Liver (tissue), 8 donors: ENCODE measurements at regions not wholly inside any gene's neighbourhood (a gene's known extent, or its start where the extent isn't known, plus 50 kb on each side); places are given as distances from the start of the nearest gene placed in this dataset.

ENCODE experiments used
- DNase-seq: peaks from one replicate; pipeline ENCODE4 v3.0.0-alpha.2; 2017; ENCODE audit warnings: low spot score
- H3K27ac ChIP-seq, 2 donors: one replicate each; pipeline ENCODE4 v1.7.0; 2013; ENCODE audit warnings: inconsistent platforms in 2 of 2, low read length in 2 of 2, control low read depth in 1 of 2, low read depth in 1 of 2, mild to moderate bottlenecking in 1 of 2
- H3K27me3 ChIP-seq, 4 donors: one replicate each; pipeline versions ENCODE4 v1.6.1 to v1.7.0; 2013; ENCODE audit warnings: low read length in 3 of 4, inconsistent platforms in 1 of 4, mild to moderate bottlenecking in 1 of 4, moderate library complexity in 1 of 4; ENCODE audit not compliant: control insufficient read depth in 4 of 4, insufficient read depth in 4 of 4
- H3K36me3 ChIP-seq, 4 donors: one replicate each; pipeline versions ENCODE4 v1.6.1 to v1.7.0; 2013; ENCODE audit warnings: low read length in 3 of 4, mild to moderate bottlenecking in 3 of 4, low read depth in 1 of 4, moderate library complexity in 1 of 4; ENCODE audit not compliant: control insufficient read depth in 4 of 4, insufficient read depth in 3 of 4
- H3K4me1 ChIP-seq, 4 donors: one replicate each; pipeline versions ENCODE4 v1.6.1 to v1.7.0; 2013; ENCODE audit warnings: low read length in 3 of 4, mild to moderate bottlenecking in 3 of 4, moderate library complexity in 1 of 4; ENCODE audit not compliant: control insufficient read depth in 4 of 4, insufficient read depth in 4 of 4
- H3K4me3 ChIP-seq, 3 donors: one replicate each; pipeline versions ENCODE4 v1.6.1 to v1.7.0; 2013; ENCODE audit warnings: low read length in 3 of 3, control low read depth in 1 of 3, low read depth in 1 of 3, mild to moderate bottlenecking in 1 of 3
- H3K9ac ChIP-seq, 2 donors: one replicate each; pipeline ENCODE4 v1.7.0; 2013; ENCODE audit warnings: low read length in 2 of 2, mild to moderate bottlenecking in 2 of 2, moderate library complexity in 2 of 2, control low read depth in 1 of 2, low read depth in 1 of 2
- H3K9me3 ChIP-seq, 4 donors: one replicate each; pipeline versions ENCODE4 v1.6.1 to v1.7.0; 2013; ENCODE audit warnings: low read length in 3 of 4; ENCODE audit not compliant: control insufficient read depth in 4 of 4
- CTCF ChIP-seq: fragments of 150-350 bp; IDR thresholded peaks from 2 replicates; pipeline ENCODE4 v1.5.1; 2017; ENCODE audit warnings: improper control_type of control experiment, low read depth, low read length; ENCODE audit not compliant: missing input control
- EGR1 ChIP-seq, 2 donors: IDR thresholded peaks; 2 replicates each; pipeline ENCODE4 v1.6.1; 2016 to 2018; ENCODE audit warnings: antibody characterized with exemption in 2 of 2, low read depth in 2 of 2
- FOXA1 ChIP-seq: IDR thresholded peaks from 2 replicates; pipeline ENCODE4 v1.6.1; 2016; ENCODE audit warnings: antibody characterized with exemption
- FOXA2 ChIP-seq: IDR thresholded peaks from 2 replicates; pipeline ENCODE4 v1.6.1; 2016; ENCODE audit warnings: antibody characterized with exemption
- HNF4G ChIP-seq: IDR thresholded peaks from 2 replicates; pipeline ENCODE4 v1.6.1; 2016; ENCODE audit warnings: antibody characterized with exemption
- JUND ChIP-seq, 2 donors: IDR thresholded peaks; 2 replicates each; pipeline ENCODE4 v1.6.1; 2016; ENCODE audit warnings: antibody characterized with exemption in 2 of 2
- MAX ChIP-seq: IDR thresholded peaks from 2 replicates; pipeline ENCODE4 v1.6.1; 2016; ENCODE audit warnings: antibody characterized with exemption
- RAD21 ChIP-seq, 2 donors: IDR thresholded peaks; 2 replicates each; pipeline ENCODE4 v1.6.1; 2016; ENCODE audit warnings: antibody characterized with exemption in 2 of 2, mild to moderate bottlenecking in 2 of 2
- REST ChIP-seq: IDR thresholded peaks from 2 replicates; pipeline ENCODE4 v1.6.1; 2016; ENCODE audit warnings: antibody characterized with exemption, mild to moderate bottlenecking
- TAF1 ChIP-seq: conservative IDR thresholded peaks from 2 replicates; pipeline ENCODE4 v1.6.1; 2016; ENCODE audit warnings: antibody characterized with exemption, mild to moderate bottlenecking
- YY1 ChIP-seq: IDR thresholded peaks from 2 replicates; pipeline ENCODE4 v1.6.1; 2016; ENCODE audit warnings: antibody characterized with exemption, mild to moderate bottlenecking
- ZBTB33 ChIP-seq: IDR thresholded peaks from 2 replicates; pipeline ENCODE4 v1.6.1; 2016; ENCODE audit warnings: antibody characterized with exemption
- WGBS: extraction: QIAGEN DNeasy Blood & Tissue Kit; methylation state at CpG from one replicate; pipeline ENCODE4 v1.1.7; 2013; 5-methylcytosine and 5-hydroxymethylcytosine counted together
- donor health status: healthy.
- donor health status: healthy.
- donor health status: healthy.
- donor health status: healthy.
- donor health status: healthy.

GRCh38 chr9:27784847-27785713 is 211.8 kb upstream of the C9orf72 start:
- no peaks in the 10 kb centered on the region for H3K4me1 ChIP-seq
- peaks cover 0 to 2% (median under 1%) of the 10 kb centered on the region in 4 donors for H3K9me3 ChIP-seq
- H3K27me3 ChIP-seq, result no peaks in the 10 kb centered on the region
- WGBS, result 65% methylated on average over 7 of the region's 7 CpGs
- TF ChIP-seq ZBTB33 (no peak), FOXA1 (no peak), CTCF (no peak), REST (no peak), EGR1 (IDR thresholded peaks at IDR 0.05; ENCODE audit: low read depth in 2 of 2) (no peak), FOXA2 (no peak), RAD21 (IDR thresholded peaks at IDR 0.05) (no peak), JUND (IDR thresholded peaks at IDR 0.05) (no peak), MAX (no peak)
- H3K36me3 ChIP-seq, result no peaks in the 10 kb centered on the region
- no peak for DNase-seq
- H3K27ac ChIP-seq, result no peak overlapping the region
- no peak overlapping the region for H3K9ac ChIP-seq
- H3K4me3 ChIP-seq, result no peak overlapping the region

- no peak overlapping the region for H3K27ac ChIP-seq
- TF ChIP-seq TAF1 (no peak), YY1 (no peak), HNF4G (no peak), EGR1 (IDR thresholded peaks at IDR 0.05; ENCODE audit: low read depth in 2 of 2) (no peak)
- H3K4me1 ChIP-seq, result no peaks in the 10 kb centered on the region
- no peaks in the 10 kb centered on the region for H3K36me3 ChIP-seq
- H3K9me3 ChIP-seq, result peaks cover 0 to 2% (median under 1%) of the 10 kb centered on the region in 4 donors
- H3K27me3 ChIP-seq, result no peaks in the 10 kb centered on the region
- H3K4me3 ChIP-seq, result no peak overlapping the region
- no peak for DNase-seq
- H3K9ac ChIP-seq, result no peak overlapping the region
Observed at GRCh38 chr9:27785714-27786100, 212.4 kb upstream of the C9orf72 start.
